ENCODE measurements at regions not wholly inside any gene's neighbourhood (a gene's known extent, or its start where the extent isn't known, plus 50 kb on each side); places are given as distances from the start of the nearest gene placed in this dataset.

- TF ChIP-seq CTCF (IDR thresholded peaks at IDR 0.05; ENCODE audit: insufficient read depth, low read depth, low read length) (no peak), EZH2 (IDR thresholded peaks at IDR 0.05; ENCODE audit: insufficient read depth, low read length) (no peak)
Observed at GRCh38 chr5:98424681-98425450, 348.6 kb upstream of the RGMB start.
